ENCODE measurements at regions not wholly inside any gene's neighbourhood (a gene's known extent, or its start where the extent isn't known, plus 50 kb on each side); places are given as distances from the start of the nearest gene placed in this dataset.

- no peak overlapping the region for H3K4me3 ChIP-seq (replicated peaks; ENCODE audit: low read depth, low read length)
- DNase-seq (ENCODE audit: extremely low read depth, low read depth) = no peak
- TF ChIP-seq CTCF (IDR thresholded peaks at IDR 0.05; ENCODE audit: low read depth, low read length, missing control alignments) = no peak
These were observed 87.7 kb upstream of the CCDC196 start for GRCh38 chr14:66398437-66398836.

GRCh38 chr14:66401449-66402095 lies 84.6 kb upstream of the CCDC196 start:
- peak; percentile 46 for TF ChIP-seq CTCF (IDR thresholded peaks at IDR 0.05; ENCODE audit: low read depth, low read length, missing control alignments)
- no peak for DNase-seq (ENCODE audit: extremely low read depth, low read depth)
- no peak overlapping the region for H3K4me3 ChIP-seq (replicated peaks; ENCODE audit: low read depth, low read length)

GRCh38 chr14:66403183-66403582 lies 83.0 kb upstream of the CCDC196 start:
- peak; percentile 39 for TF ChIP-seq CTCF (IDR thresholded peaks at IDR 0.05; ENCODE audit: low read depth, low read length, missing control alignments)
- peak; percentile 16 for DNase-seq (ENCODE audit: extremely low read depth, low read depth)
- H3K4me3 ChIP-seq (replicated peaks; ENCODE audit: low read depth, low read length) = no peak overlapping the region

GRCh38 chr14:66404051-66404545 lies 82.1 kb upstream of the CCDC196 start:
- no peak for TF ChIP-seq CTCF (IDR thresholded peaks at IDR 0.05; ENCODE audit: low read depth, low read length, missing control alignments)
- H3K4me3 ChIP-seq (replicated peaks; ENCODE audit: low read depth, low read length) = no peak overlapping the region

GRCh38 chr14:66405158-66405557 lies 81.0 kb upstream of the CCDC196 start:
- no peak for TF ChIP-seq CTCF (IDR thresholded peaks at IDR 0.05; ENCODE audit: low read depth, low read length, missing control alignments)
- H3K4me3 ChIP-seq (replicated peaks; ENCODE audit: low read depth, low read length) = no peak overlapping the region
- DNase-seq (ENCODE audit: extremely low read depth, low read depth) = no peak

More at GRCh38 chr14:66404051-66404545, 82.1 kb upstream of the CCDC196 start:
- DNase-seq (ENCODE audit: extremely low read depth, low read depth) = no peak

GRCh38 chr14:66413901-66414300 lies 72.3 kb upstream of the CCDC196 start:
- no peak overlapping the region for H3K4me3 ChIP-seq (replicated peaks; ENCODE audit: low read depth, low read length)
- no peak for DNase-seq (ENCODE audit: extremely low read depth, low read depth)
- no peak for TF ChIP-seq CTCF (IDR thresholded peaks at IDR 0.05; ENCODE audit: low read depth, low read length, missing control alignments)

- no peak for TF ChIP-seq CTCF (IDR thresholded peaks at IDR 0.05; ENCODE audit: low read depth, low read length, missing control alignments)
- H3K4me3 ChIP-seq (replicated peaks; ENCODE audit: low read depth, low read length) = no peak overlapping the region
These were observed 71.7 kb upstream of the CCDC196 start for GRCh38 chr14:66414511-66414910.

More at GRCh38 chr14:66414511-66414910, 71.7 kb upstream of the CCDC196 start:
- no peak for DNase-seq (ENCODE audit: extremely low read depth, low read depth)

Measured in HFF-Myc (cell line).